Endodermal cell (in vitro differentiated cells): ENCODE measurements at regions not wholly inside any gene's neighbourhood (a gene's known extent, or its start where the extent isn't known, plus 50 kb on each side); places are given as distances from the start of the nearest gene placed in this dataset.

Experiments used
- DNase-seq: peaks from one replicate; pipeline ENCODE4 v3.0.0-alpha.2; 2017
- H3K27ac ChIP-seq: 2 replicates; pipeline ENCODE4 v1.5.1; 2013; ENCODE audit warnings: mild to moderate bottlenecking, low read depth, low read length, moderate library complexity
- H3K27me3 ChIP-seq: 2 replicates; pipeline ENCODE4 v1.6.1; 2013; ENCODE audit warnings: mild to moderate bottlenecking, low read length, moderate library complexity; ENCODE audit not compliant: insufficient read depth, control insufficient read depth, poor library complexity, severe bottlenecking
- H3K36me3 ChIP-seq: 2 replicates; pipeline ENCODE4 v1.7.0; 2013; ENCODE audit warnings: mild to moderate bottlenecking, low read length, moderate library complexity; ENCODE audit not compliant: control insufficient read depth, insufficient read depth
- H3K4me1 ChIP-seq: one replicate; pipeline ENCODE4 v1.7.0; 2013; ENCODE audit warnings: low read length; ENCODE audit not compliant: control insufficient read depth, insufficient read depth
- H3K4me3 ChIP-seq: 2 replicates; pipeline ENCODE4 v1.5.1; 2013; ENCODE audit warnings: mild to moderate bottlenecking, low read length, moderate library complexity
- H3K9ac ChIP-seq: 2 replicates; pipeline ENCODE4 v1.6.1; 2013; ENCODE audit warnings: mild to moderate bottlenecking, low read length, moderate library complexity; ENCODE audit not compliant: poor library complexity, severe bottlenecking; ENCODE audit errors: extremely low read depth
- H3K9me3 ChIP-seq: 2 replicates; pipeline ENCODE4 v1.6.1; 2013; ENCODE audit warnings: mild to moderate bottlenecking, low read length, moderate library complexity; ENCODE audit not compliant: control insufficient read depth
- H3K27ac Mint-ChIP-seq: 2 replicates; pipeline ENCODE4 v1.8.0; 2020; ENCODE audit warnings: mixed read lengths
- H3K27me3 Mint-ChIP-seq: 2 replicates; pipeline ENCODE4 v1.8.0; 2021; ENCODE audit warnings: mild to moderate bottlenecking, mixed read lengths; ENCODE audit not compliant: insufficient read depth
- H3K36me3 Mint-ChIP-seq: 2 replicates; pipeline ENCODE4 v1.8.0; 2020; ENCODE audit warnings: low read depth, mixed read lengths
- H3K4me1 Mint-ChIP-seq: 2 replicates; pipeline ENCODE4 v1.8.0; 2020; ENCODE audit warnings: mixed read lengths
- H3K4me3 Mint-ChIP-seq: 2 replicates; pipeline ENCODE4 v1.8.0; 2020; ENCODE audit warnings: mild to moderate bottlenecking, moderate library complexity, mixed read lengths
- H3K9me3 Mint-ChIP-seq: 2 replicates; pipeline ENCODE4 v1.8.0; 2020; ENCODE audit warnings: mild to moderate bottlenecking, mixed read lengths
- CTCF ChIP-seq: fragments of 200-600 bp; sonication (generic); conservative IDR thresholded peaks from 2 replicates; pipeline ENCODE4 v1.5.0; 2021; ENCODE audit warnings: antibody characterized with exemption, mild to moderate bottlenecking
- WGBS, 2 experiments: methylation state at CpG; one replicate each; pipeline versions ENCODE4 v1.1.5 to v1.1.7; 2013; ENCODE audit warnings: missing lambda C conversion rate in 2 of 2, mixed read lengths in 1 of 2; ENCODE audit not compliant: insufficient coverage in 1 of 2, insufficient read length in 1 of 2; 5-methylcytosine and 5-hydroxymethylcytosine counted together

GRCh38 chr2:140108706-140109475 lies 1328.7 kb upstream of the NXPH2 start:
- Histone ChIP-seq H3K36me3 (no peaks in the 10 kb centered on the region), H3K9ac (no peak overlapping the region), H3K4me3 (no peak overlapping the region), H3K4me1 (no peaks in the 10 kb centered on the region), H3K27me3 (no peaks in the 10 kb centered on the region), H3K27ac (no peak overlapping the region), H3K9me3 (no peaks in the 10 kb centered on the region)
- Mint-ChIP-seq H3K4me3 (no peak overlapping the region), H3K36me3 (no peaks in the 10 kb centered on the region), H3K9me3 (no peaks in the 10 kb centered on the region), H3K4me1 (no peaks in the 10 kb centered on the region), H3K27ac (no peak overlapping the region), H3K27me3 (no peaks in the 10 kb centered on the region)
- TF ChIP-seq CTCF, result no peak
- 90 to 95% methylated on average over 3 to 5 of the region's 5 CpGs for WGBS, 2 experiments
- DNase-seq, result peak; percentile 47

- TF ChIP-seq CTCF, result no peak
- Mint-ChIP-seq H3K9me3 (no peaks in the 10 kb centered on the region), H3K36me3 (no peaks in the 10 kb centered on the region), H3K4me3 (no peak overlapping the region), H3K27me3 (no peaks in the 10 kb centered on the region), H3K27ac (no peak overlapping the region), H3K4me1 (no peaks in the 10 kb centered on the region)
- DNase-seq, result no peak
- Histone ChIP-seq H3K9me3 (no peaks in the 10 kb centered on the region), H3K27ac (no peak overlapping the region), H3K36me3 (no peaks in the 10 kb centered on the region), H3K4me1 (no peaks in the 10 kb centered on the region), H3K9ac (no peak overlapping the region), H3K4me3 (no peak overlapping the region), H3K27me3 (no peaks in the 10 kb centered on the region)
- WGBS, 2 experiments, result 100% methylated on average over 1 of the region's 1 CpG; no CpG with 5 or more reads in 1 of the 2 experiments
These were observed 1311.7 kb upstream of the NXPH2 start for GRCh38 chr2:140091926-140092325.

DNA sequence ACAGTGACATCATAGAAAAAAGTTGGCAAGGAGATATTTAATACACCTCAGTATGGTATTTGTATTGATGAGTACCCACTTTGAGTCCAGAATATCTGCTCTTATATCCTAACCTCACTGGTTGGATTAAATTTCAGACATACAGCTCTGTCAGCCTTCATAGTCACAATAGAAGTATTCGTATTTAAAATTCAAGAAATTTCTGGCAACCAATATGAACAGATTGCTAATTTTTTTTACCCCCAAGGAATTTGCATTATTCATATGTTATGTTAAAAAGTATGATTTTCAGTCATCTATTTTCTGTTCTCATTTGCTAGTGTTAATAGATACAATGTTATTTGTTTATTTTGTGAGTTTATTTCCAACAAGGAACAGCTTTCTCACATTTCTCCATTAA lies 1306.8 kb upstream of the NXPH2 start:
- H3K27ac ChIP-seq, result no peak overlapping the region
- no peaks in the 10 kb centered on the region for H3K36me3 ChIP-seq
- no peaks in the 10 kb centered on the region for H3K27me3 Mint-ChIP-seq
- no peaks in the 10 kb centered on the region for H3K4me1 ChIP-seq
- H3K4me3 ChIP-seq, result no peak overlapping the region
- no peaks in the 10 kb centered on the region for H3K36me3 Mint-ChIP-seq
- WGBS, 2 experiments, result 100% methylated on average over 1 of the region's 1 CpG; no CpG with 5 or more reads in 1 of the 2 experiments
- no peak overlapping the region for H3K9ac ChIP-seq
- no peaks in the 10 kb centered on the region for H3K27me3 ChIP-seq
- DNase-seq, result no peak
- no peak for TF ChIP-seq CTCF
- H3K4me1 Mint-ChIP-seq, result peaks cover 6% of the 10 kb centered on the region
- H3K4me3 Mint-ChIP-seq, result no peak overlapping the region
- H3K9me3 ChIP-seq, result no peaks in the 10 kb centered on the region
- no peaks in the 10 kb centered on the region for H3K9me3 Mint-ChIP-seq
- no peak overlapping the region for H3K27ac Mint-ChIP-seq
